ENCODE measurements at regions not wholly inside any gene's neighbourhood (a gene's known extent, or its start where the extent isn't known, plus 50 kb on each side); places are given as distances from the start of the nearest gene placed in this dataset.

DNA sequence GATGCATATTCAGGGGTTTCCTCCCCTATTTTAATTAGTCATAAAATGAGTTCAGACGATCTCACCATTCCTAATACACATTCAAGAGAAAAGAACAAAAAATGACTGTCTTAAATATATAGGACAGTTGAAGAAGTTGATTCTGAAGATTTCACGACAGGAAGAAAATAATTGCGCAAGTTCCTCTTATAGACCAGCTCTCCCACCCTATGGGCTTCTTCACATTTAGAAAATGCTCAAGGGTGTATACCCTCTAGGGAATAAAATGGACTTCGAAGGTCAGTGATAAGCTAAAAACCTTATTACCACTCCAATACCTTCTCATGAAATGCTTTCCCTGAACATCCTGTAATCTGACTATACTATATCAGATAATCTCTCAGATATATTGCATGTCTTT is 149.2 kb upstream of the TEX13C start:
- H3K27ac ChIP-seq, result no peak overlapping the region

GRCh38 chrX:125172531-125172930 is 147.1 kb upstream of the TEX13C start:
- no peak for TF ChIP-seq CTCF (IDR thresholded peaks at IDR 0.05; ENCODE audit: low read depth, low read length, missing control alignments)
- H3K4me3 ChIP-seq (ENCODE audit: low read depth, low read length), result no peak overlapping the region
- no peaks in the 10 kb centered on the region for H3K27me3 ChIP-seq (replicated peaks)
- in situ Hi-C loops (cut with HindIII; ENCODE audit: low pct_ligation_motif_present, low sequenced_read_pairs), result no loop called here
- no peak for DNase-seq
- H3K36me3 ChIP-seq (replicated peaks), result no peaks in the 10 kb centered on the region
- no peak overlapping the region for H3K27ac ChIP-seq

More for the DNA sequence above, 149.2 kb upstream of the TEX13C start:
- Histone ChIP-seq H3K4me3 (ENCODE audit: low read depth, low read length) (no peak overlapping the region), H3K27me3 (replicated peaks) (no peaks in the 10 kb centered on the region), H3K36me3 (replicated peaks) (no peaks in the 10 kb centered on the region)
- no peak for TF ChIP-seq CTCF (IDR thresholded peaks at IDR 0.05; ENCODE audit: low read depth, low read length, missing control alignments)
- DNase-seq, result no peak
- in situ Hi-C loops (cut with HindIII; ENCODE audit: low pct_ligation_motif_present, low sequenced_read_pairs), result no loop called here

DNA sequence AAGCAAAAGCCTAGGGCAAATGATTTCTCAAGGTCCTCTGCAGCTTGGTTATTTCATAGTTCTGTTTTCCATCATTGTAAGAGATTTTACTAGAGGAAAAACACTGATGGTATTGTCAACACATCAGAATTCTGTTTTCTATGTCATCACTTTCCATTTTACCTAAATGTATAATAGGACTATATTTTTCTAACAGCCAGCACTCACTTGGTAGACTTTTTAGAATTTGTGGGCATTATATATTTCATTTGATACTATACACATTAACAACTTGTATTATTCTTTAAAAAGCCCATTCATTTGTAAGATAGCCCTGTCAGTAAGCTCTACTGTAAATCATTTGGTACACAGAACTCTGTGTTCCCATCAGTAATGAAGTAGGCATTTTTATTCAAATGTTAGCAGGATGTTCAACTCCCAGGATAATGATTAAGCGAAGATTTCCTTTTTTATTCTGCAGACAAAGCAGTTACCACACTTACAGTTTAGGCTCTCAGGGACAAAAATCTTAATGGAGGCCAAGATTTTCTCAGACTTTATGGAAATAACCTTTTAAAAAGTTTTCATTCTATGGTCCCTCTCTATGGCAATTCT is 143.6 kb upstream of the TEX13C start:
- Histone ChIP-seq H3K27me3 (replicated peaks) (no peaks in the 10 kb centered on the region), H3K27ac (no peak overlapping the region), H3K4me3 (ENCODE audit: low read depth, low read length) (no peak overlapping the region), H3K36me3 (replicated peaks) (no peaks in the 10 kb centered on the region)
- in situ Hi-C loops (cut with HindIII; ENCODE audit: low pct_ligation_motif_present, low sequenced_read_pairs), result no loop called here
- no peak for DNase-seq
- TF ChIP-seq CTCF (IDR thresholded peaks at IDR 0.05; ENCODE audit: low read depth, low read length, missing control alignments), result no peak

- no peaks in the 10 kb centered on the region for H3K27me3 ChIP-seq (replicated peaks)
- TF ChIP-seq CTCF (IDR thresholded peaks at IDR 0.05; ENCODE audit: low read depth, low read length, missing control alignments), result no peak
- H3K4me3 ChIP-seq (ENCODE audit: low read depth, low read length), result no peak overlapping the region
- H3K36me3 ChIP-seq (replicated peaks), result no peaks in the 10 kb centered on the region
- DNase-seq, result no peak
- in situ Hi-C loops (cut with HindIII; ENCODE audit: low pct_ligation_motif_present, low sequenced_read_pairs), result no loop called here
- no peak overlapping the region for H3K27ac ChIP-seq
Measured at GRCh38 chrX:125193921-125194320, 125.8 kb upstream of the TEX13C start.

DNA sequence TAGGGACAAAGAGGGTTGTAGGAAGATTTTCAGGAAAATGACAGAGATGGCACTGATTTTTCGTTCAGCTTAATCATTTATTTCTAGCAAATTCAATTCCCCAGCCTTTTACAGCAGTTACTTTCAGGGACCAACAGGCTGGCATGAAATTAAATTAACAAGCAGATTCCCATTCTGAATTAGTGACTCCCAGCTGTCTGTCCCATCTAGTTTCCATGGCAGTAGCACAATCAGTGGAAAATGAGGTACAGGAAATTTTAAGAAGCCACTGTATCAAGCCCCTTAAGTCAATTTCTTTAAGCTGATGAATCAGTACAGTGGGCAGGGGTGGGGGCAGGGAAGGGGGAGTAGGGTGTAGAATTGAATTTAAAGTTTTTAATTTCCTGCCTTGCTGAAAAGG is 121.1 kb upstream of the TEX13C start:
- in situ Hi-C loops (cut with HindIII; ENCODE audit: low pct_ligation_motif_present, low sequenced_read_pairs), result no loop called here
- no peak overlapping the region for H3K27ac ChIP-seq

More for the DNA sequence above, 121.1 kb upstream of the TEX13C start:
- no peak for TF ChIP-seq CTCF (IDR thresholded peaks at IDR 0.05; ENCODE audit: low read depth, low read length, missing control alignments)
- Histone ChIP-seq H3K27me3 (replicated peaks) (peaks cover 7% of the 10 kb centered on the region), H3K36me3 (replicated peaks) (no peaks in the 10 kb centered on the region), H3K4me3 (ENCODE audit: low read depth, low read length) (no peak overlapping the region)
- no peak for DNase-seq

Data from brain microvascular endothelial cell (primary cell).